GM19023 (cell line): ENCODE measurements at regions not wholly inside any gene's neighbourhood (a gene's known extent, or its start where the extent isn't known, plus 50 kb on each side); places are given as distances from the start of the nearest gene placed in this dataset.
A peak's percentile ranks its signal among the peaks of the same experiment; 100 is the strongest.

Experiments used
- ATAC-seq: cut with Tn5 transposase; IDR thresholded peaks from one replicate; pipeline ENCODE4 v1.9.1; 2021; ENCODE audit warnings: mild to moderate bottlenecking, moderate library complexity; ENCODE audit not compliant: unreplicated experiment

DNA sequence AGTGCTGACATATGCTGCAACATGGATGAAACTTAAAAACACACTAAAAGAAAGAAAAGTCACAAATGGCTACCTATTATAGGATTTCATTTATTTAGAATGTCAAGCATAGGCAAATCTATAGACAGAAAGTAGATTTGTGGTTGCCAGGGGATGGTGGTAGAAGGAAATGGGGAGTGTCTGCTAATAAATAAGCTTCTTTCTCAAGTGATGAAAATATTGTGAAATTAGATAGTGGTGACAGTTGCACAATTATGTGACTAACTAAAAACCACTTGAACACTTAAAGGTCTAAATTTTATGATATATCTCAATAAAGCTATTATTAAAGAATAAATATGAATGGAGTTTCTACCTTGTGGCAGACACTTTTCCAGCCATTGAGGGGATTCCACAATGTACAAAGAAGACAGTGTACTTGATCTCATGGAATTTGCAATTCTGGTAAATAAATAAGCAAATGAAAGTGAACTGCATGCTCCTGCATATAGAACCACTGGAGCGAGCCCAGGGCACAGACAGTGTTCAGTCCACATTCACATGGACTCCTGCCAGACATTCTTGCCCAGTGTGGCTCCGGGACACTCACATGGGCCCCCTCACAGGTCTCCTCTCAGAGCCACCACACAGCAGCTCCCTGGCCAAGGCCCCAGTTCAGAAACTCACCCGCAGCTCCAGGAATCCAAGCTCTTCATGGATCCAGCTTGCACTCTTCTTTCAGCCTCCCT lies 107.1 kb upstream of the ARID2 start:
- no peak for ATAC-seq

DNA sequence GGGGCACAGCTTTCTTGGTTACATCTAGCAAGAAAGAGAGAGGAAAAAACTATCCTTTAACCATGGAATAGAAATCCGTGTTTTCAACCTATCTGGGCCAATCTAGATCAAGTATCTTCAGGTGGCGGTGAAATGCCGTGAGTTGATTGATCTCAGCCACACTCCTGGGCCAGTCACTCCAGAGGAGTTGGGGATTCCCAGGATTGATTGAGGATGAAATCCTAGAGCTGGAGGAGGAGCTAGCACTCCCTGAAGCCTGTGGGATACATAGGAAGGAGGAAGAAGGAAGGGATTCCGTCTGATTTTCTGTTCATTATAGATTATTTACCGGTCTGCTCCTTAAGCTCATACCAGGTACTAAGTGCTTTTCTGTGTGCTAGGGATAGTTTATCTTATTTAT lies 106.3 kb upstream of the ARID2 start:
- ATAC-seq = no peak

DNA sequence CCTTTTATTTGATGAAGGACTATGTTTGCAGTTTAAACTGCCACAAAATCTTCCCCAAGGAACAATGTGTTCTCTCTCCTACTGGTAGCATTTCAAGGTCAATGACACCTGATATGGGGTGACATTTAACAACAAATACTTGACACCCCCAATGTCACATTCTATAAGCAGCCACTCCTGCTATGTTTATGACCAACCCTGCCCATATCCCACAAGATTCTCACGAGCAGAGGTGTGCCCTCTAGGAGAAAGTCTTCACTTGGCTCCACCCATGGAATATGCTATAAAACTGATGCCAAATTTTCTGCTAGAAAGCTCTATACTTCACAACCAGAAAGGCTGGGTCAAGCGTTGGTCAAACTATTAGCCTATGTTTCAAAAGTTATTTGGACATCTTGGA lies 105.6 kb upstream of the ARID2 start:
- ATAC-seq = no peak

DNA sequence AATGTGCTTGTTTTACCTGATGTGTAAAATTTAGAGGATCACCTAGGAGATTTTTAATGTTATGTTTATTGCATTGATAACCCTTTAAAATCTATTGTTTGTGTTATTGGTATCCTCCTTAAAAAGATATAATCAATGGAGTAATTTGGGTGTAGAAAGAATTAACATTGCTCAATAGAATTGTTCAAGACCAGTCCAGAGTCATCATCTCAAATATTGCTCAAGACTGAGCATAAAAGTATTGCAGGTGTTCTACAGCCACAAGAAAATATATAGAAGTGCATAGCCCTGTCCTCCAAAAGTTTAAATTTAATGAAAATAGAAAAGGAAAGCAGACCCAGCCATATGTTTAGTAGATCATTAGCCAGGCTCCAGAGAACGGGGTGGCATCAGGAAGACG lies 102.5 kb upstream of the ARID2 start:
- ATAC-seq = no peak

DNA sequence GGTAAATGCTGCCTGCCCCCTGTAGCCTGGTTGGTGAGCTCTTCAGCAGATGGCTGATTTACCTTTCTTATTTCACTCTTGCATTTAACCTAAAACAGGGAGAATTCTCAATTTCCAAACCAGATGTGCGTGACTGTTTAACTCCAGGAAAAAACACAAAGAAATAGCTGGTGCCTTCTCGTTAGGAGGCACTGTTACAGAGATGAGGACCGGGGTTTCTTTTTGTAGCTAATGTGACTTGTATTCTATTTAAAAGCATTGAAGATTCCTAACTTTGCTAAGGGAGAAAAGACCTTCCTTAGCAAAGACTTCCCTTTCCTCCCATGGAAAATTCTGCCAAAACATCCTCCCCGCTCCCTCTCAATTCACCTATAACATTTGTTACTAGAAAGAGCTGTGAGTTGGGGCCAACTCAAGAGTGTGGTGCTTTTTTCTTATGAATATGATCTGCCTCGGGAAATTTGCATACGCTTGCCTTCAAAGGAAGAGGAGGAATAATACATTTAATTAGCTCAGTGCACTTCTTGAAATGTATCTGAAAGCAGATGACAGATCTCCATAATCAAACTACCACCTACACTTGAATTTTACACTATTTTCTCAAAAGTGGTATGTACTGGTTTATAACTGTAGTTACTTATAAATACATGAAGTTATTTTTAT lies 102.0 kb upstream of the ARID2 start:
- no peak for ATAC-seq

DNA sequence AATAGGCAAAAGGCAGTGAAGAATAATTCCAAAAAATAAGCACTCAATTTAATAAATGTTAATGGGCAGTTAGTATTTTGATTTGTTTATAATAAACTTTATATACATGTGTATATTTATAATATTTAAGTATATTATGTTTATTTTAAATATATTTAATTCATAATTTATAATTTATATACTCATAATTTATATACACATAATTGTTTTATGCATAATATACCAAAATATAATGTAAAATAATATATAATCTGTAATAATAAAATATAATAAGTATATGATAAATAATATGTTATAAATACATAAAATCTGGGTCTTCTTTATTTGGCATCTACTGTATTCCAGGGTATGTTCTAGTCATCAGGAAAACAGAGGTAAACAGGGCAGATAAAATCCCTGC lies 100.2 kb upstream of the ARID2 start:
- no peak for ATAC-seq

DNA sequence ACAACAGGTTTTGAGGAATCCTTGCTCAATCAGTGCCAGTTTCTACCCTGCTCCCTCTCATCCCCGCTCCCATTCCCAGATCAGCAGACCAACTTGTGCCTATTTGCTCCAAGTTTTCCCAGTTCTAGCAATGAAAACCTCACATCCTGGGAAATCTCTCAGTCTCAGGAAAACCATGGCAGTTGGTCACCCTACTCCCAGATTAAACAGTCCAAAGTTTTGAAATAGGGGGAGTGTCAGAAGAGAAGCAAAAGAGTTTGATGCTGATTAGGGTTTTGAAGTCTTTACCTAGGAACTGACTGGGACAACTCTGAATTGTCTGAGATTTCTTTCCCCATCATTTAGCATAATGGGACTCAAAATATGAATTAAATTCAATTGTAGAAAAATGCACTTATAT lies 95.8 kb upstream of the ARID2 start:
- ATAC-seq = no peak

DNA sequence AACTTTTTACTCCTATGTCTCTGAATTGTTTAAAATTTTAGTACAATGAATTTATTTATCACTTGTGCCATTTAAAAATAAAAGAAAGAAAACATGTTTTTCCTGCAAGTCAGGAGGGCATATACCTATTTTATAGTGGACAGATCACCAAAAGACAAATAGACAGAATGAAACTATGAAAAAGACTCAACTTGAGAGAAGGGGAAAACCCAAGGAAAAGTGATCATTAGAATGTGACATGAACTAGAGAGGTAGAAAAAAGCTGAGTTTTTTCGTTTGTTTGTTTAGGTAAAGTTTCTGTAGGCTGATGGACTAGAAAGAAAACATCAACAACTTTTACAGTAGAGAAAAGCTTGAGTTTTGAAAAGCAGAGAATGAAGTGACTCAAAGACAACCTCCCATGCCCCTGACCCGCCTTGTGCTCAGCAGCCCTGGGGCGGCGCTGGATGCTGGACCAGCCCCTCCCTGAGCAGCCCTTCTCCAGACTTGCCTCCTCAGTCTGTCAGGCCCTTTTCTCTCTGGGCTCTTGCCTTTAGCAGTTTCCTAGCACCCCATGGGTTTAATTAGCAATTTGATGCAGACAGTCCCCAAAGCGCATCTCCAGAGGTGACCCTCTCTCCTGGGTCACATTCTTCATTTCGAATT lies 95.1 kb upstream of the ARID2 start:
- peak; percentile 48 for ATAC-seq

DNA sequence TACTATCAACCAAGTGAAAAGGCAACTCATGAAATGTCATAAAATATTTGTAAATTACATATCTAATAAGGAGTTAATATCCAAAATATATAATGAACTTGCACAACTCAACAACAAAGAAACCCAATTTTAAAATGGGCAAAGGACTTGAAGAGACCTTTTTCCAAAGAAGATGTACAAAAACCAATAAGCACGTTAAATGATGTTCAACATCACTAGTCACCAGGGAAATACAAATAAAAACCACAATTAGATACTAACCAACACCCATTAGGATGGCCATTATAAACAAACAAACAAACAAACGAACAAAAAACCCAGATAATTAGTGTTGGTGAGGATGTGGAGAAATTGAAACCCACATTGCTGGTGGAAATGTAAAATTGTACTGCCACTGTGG lies 92.3 kb upstream of the ARID2 start:
- no peak for ATAC-seq

DNA sequence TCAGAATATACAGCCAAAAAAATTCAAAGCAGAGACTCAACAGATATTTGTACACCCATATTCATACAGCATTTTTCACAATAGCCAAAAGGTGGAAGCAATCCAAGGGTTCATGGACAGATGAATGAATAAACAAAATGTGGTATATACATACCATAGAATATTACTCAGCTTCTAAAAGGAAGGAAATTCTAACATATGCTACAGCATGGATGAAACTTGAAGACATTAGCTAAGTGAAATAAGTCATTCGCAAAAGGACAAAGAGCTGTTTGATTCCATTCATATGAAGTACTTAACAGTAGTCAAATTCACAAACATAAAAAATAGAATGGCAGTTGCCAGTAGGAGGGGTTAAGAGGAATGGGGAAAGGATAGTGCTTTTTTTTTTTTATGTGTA lies 91.8 kb upstream of the ARID2 start:
- ATAC-seq = no peak

DNA sequence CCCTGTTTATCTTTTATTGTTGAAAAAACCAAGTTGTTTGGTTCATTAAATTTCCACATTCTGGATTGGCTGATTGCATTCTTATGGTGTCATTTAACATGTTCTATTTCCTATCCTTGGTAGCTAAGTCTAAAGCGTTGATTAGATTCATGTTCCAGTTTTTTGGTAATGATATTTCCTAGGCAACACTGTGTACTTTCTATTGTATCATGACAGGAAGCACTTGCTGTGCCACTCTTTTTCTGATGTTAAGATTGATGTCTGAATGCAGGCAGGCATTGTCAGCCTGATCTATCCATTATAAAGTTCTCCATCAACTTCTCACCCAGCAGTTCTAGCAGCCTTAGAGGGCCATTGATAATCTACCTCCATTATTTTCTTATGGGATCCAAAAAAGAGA lies 91.1 kb upstream of the ARID2 start:
- no peak for ATAC-seq

DNA sequence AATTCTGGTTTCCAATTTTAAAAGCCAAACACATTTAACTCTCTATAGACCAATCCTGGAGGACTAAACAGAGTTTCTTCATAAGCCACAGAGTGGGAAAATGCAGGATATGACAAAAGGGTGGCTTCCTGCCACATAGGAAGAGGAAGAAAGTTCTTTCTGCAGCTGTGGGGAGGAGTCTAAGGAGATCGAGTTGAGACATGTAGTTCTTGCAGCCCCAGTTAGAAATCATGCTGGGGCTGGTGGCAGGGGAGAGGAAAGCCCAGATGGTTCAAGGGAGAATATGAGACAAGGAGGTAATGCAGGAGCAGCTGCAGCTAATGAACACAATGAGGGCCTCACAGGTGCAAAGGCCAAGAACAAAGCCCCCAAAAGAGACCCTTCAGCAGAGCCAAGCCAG lies 85.0 kb upstream of the ARID2 start:
- no peak for ATAC-seq

DNA sequence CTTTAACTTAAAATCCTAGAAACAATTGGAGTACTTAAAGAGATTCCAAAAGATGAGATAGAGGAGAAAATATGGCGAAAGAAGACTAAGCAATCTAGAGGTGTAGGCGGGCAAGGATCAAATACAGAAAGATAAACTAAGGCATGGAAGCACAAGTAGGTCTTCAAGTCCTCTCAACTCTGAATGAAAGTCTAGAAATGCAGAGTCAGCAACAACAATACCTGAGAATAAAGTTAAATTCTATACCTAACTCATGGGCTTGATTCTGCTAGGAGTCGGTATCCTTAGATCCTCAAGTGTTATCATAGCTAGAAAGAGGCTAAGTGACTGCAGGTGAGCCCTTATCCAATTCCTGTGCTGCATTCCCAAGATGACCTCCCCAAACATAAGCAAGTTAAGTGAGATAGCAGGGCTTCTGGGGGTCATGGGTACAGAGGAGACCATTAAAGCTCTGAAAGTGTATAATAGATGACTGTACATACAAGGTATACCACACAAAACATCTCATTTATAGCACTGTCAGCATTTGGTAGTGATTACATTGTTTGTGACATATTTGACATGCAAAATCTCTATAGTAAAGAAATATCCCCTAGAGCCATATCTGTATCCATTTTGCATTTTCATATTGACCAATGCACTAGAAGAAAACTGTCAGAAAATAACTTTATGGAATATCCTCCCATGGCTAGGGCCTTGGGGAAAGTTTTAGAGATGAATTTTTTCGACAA lies 82.5 kb upstream of the ARID2 start:
- ATAC-seq = no peak

DNA sequence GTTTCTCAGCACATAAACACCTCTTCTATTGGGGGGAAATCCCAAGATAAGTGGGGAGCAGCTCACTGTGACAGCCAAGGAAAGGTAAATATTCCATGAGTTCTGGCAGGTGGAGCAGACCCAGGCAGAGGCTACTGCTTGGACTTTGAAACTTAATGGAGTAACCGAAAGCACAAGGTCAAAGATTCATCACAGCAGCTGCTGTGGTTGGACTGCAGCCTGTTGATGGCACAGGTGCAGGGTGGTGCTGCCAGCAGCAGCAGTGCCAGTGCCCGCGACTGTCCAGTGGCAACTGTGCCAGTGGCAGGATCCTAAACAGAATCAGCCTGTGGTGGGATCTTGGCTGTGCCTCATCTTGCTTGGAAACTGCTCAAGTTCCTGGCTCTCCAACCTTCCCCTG lies 81.4 kb upstream of the ARID2 start:
- ATAC-seq = no peak

DNA sequence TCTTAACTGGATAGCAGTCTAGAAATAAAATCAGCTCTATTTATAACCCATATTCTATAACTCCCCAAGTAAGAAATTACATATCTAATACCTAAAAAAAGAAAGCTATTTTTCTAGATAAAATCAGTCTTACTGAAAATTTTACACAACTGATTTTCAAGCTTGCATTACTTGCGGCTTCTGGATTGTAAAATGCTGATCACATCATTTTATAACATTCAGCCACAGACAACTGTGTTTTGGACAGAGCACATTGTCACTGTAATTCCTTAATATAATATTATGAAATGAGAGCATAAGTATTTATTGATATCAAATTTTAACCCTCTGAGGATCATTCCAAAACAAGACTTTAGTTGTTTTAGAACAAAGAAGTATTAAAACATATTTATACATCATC lies 78.5 kb upstream of the ARID2 start:
- no peak for ATAC-seq

DNA sequence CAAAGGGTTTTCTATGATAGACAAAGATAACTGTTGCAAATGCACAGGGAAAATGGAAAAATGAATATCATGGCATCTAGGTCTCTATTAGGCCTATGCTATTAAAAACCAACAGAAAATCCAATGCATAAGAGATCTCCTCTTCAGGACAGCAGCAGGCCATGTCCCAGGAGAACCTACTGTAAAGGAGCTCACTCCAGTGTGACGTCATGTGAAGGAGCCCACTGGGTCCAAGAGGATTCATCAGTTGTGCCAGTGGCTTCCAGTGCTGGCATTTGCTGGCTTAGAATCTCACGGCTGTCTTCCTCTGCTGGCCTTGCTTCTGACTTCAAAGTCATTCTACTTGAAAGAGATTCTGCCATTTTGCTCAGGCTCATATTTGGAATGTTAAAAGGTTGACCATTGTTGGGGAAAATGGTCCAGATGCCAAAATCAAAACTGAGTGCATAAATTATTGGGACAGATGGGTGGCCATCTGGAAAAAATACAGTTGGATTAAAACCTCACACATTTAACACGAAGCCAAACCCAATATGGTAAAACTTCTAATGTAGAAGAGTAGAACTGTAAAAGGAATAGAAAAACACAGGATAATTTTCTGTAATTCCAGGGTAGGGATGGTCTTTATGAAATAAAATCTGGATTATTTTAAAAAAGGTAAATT lies 75.4 kb upstream of the ARID2 start:
- ATAC-seq = no peak

DNA sequence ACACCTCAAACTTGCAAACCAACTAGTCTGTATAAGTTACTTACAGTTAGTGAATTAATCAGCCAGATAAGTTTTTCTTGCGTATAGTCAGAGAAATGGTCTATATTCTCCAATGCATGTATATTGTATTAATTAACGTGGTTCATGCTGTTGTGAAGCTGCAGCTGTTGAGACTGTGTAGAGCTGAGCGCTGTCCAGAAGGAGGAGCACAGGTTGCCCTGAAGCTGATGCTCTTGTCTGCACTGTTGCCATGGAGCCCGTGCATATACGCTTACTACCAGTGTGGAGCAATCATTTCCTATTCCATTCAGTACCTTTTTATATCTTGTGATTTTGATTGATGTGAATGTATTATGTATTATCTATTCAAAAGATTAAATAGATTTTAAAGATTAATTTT lies 74.3 kb upstream of the ARID2 start:
- ATAC-seq = no peak

DNA sequence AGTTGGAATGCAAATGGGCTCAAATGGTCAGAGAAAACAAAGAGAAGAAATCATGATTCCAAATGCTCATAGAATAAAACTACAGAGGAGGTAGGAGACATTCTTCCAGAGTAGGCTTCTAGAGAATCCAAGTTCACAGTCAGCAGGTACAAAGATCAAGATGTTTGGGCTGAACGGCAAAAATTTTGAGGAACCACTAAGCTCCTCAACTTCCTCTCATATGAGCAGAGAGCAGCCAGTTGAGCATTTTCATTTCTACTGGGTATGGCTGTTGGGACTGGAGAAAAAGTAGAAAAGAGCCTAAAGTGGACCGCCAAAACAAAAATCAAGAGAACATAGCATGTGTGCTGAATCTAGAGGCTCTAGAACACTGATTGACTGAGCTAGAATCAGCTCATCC lies 73.8 kb upstream of the ARID2 start:
- ATAC-seq = no peak

DNA sequence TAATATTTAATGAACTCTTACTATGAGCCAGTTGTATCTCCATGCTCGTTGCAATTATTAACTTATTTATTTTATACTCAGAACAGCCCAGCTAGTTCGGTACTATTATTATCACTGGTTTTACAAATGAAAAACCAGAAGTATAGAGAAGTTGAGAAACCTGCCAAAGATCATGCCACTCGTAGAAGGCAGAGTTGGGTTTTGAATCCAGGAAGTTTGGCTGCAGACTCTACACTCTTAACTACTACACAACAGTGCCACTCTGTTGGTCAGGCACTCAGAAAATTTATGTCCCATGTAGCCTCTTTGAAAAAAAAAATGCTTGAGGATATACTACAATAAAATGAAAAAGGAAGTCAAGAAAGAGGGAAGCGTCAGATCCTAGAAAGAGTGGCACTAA lies 71.5 kb upstream of the ARID2 start:
- ATAC-seq = no peak

DNA sequence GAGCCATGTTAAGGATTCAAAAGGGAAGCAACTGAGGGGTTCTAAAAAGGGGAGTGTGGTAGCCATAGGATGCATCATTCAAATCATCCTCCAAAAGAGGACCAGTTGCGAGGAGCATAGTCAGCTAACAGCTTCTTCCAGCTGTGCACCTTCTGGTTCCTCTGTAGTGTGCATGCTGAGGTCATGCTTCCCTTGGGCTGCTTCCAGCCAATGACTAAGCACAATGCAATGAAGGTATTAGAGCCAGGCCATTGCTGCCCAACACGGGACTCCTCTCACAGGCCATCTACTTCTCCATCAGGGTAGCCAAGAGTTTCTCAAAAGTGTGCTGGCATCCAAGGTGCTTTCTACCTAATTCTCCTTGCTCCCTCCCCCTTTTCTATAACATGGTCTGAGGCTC lies 69.2 kb upstream of the ARID2 start:
- ATAC-seq = no peak

DNA sequence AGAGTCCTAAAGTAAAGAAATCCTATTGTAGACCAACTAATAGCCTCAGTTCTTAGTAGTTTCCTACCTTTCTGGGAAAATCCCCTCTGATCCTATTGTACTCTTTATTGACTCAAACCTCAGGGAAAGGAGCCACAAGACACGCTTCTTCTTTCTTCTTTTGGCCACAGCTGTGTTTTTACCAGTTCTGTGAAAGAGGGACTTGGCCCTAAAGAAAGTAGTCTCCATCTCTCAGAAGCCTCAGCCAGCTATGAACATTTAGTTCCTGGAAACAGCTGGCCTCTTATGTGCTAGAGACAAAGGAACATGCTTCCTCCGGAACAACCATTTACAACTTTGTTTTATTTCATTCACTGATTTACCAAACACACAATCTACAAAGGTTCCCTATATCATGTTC lies 66.1 kb upstream of the ARID2 start:
- ATAC-seq = no peak
